Cardiac fibroblast (primary cell): ENCODE measurements at regions not wholly inside any gene's neighbourhood (a gene's known extent, or its start where the extent isn't known, plus 50 kb on each side); places are given as distances from the start of the nearest gene placed in this dataset.

Experiments used
- DNase-seq, 2 donors: peaks; one replicate each; pipeline versions ENCODE4 v3.0.0 to v3.0.0-alpha.2; 2010; ENCODE audit warnings: low read depth in 2 of 2
- H3K4me3 ChIP-seq, 2 donors: replicated peaks in 1 of 2; 1 replicate in 1 of 2; 2 replicates in 1 of 2; pipeline ENCODE4 v1.5.1; 2011; ENCODE audit warnings: low read depth in 2 of 2, low read length in 2 of 2, mild to moderate bottlenecking in 2 of 2, moderate library complexity in 1 of 2
- CTCF ChIP-seq: IDR thresholded peaks from one replicate; pipeline ENCODE4 v1.5.1; 2011; ENCODE audit warnings: low read depth, mild to moderate bottlenecking, low read length, inconsistent platforms

- H3K4me3 ChIP-seq, result no peak overlapping the region
- DNase-seq, result no peak
- TF ChIP-seq CTCF, result no peak
Measured at GRCh38 chr13:91136806-91137205, 210.7 kb upstream of the MIR17HG start.

GRCh38 chr13:91139232-91139631 is 208.3 kb upstream of the MIR17HG start:
- TF ChIP-seq CTCF, result no peak
- H3K4me3 ChIP-seq, result no peak overlapping the region
- DNase-seq, result no peak

GRCh38 chr13:91141543-91142061 is 205.9 kb upstream of the MIR17HG start:
- H3K4me3 ChIP-seq, result no peak overlapping the region
- no peak for DNase-seq
- no peak for TF ChIP-seq CTCF

GRCh38 chr13:91142572-91142971 is 204.9 kb upstream of the MIR17HG start:
- no peak overlapping the region for H3K4me3 ChIP-seq
- peak; percentile 25 to 36 for DNase-seq
- TF ChIP-seq CTCF, result no peak

GRCh38 chr13:91144054-91144453 is 203.4 kb upstream of the MIR17HG start:
- TF ChIP-seq CTCF, result no peak
- no peak overlapping the region for H3K4me3 ChIP-seq
- no peak for DNase-seq

- TF ChIP-seq CTCF, result no peak
- H3K4me3 ChIP-seq, result no peak overlapping the region
- no peak for DNase-seq
Measured at GRCh38 chr13:91144486-91144885, 203.0 kb upstream of the MIR17HG start.

GRCh38 chr13:91145571-91146205 is 201.8 kb upstream of the MIR17HG start:
- DNase-seq, result no peak
- no peak for TF ChIP-seq CTCF
- no peak overlapping the region for H3K4me3 ChIP-seq
